GM12892 (cell line): ENCODE measurements at regions not wholly inside any gene's neighbourhood (a gene's known extent, or its start where the extent isn't known, plus 50 kb on each side); places are given as distances from the start of the nearest gene placed in this dataset.

Experiments
- POLR2A ChIP-seq: IDR thresholded peaks from 2 replicates; pipeline ENCODE4 v1.6.1; 2011; ENCODE audit warnings: low read depth, low read length, control low read depth
- TAF1 ChIP-seq: IDR thresholded peaks from 2 replicates; pipeline ENCODE4 v1.6.1; 2011; ENCODE audit warnings: low read depth, mild to moderate bottlenecking, control low read depth, low read length, borderline replicate concordance

DNA sequence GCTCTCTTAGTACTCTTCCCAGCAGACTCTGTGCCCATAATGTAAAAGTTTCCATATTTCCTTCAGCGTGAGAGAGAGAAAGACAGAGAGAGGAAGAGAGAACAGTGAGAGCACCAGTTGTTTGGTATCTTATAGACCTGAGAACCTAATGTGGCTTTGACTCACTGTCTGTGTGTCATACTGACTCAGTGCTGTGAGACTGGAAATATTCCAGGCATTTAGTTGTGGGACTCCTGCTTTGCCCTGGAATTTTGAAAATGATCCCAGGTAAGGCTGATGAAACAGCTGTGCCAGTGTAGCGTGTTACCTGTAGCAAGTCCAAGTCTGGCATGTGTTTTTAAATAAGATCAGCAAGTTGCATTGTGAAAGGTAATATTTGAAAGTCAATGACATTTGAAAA, 87.9 kb upstream of the KCNH7 start:
- no peak for TF ChIP-seq POLR2A
- no peak for TF ChIP-seq TAF1
